ENCODE measurements at regions not wholly inside any gene's neighbourhood (a gene's known extent, or its start where the extent isn't known, plus 50 kb on each side); places are given as distances from the start of the nearest gene placed in this dataset.

GRCh38 chr19:30215248-30215647 lies 156.9 kb upstream of the ZNF536 start:
- DNase-seq (ENCODE audit: low spot score), result no peak

DNA sequence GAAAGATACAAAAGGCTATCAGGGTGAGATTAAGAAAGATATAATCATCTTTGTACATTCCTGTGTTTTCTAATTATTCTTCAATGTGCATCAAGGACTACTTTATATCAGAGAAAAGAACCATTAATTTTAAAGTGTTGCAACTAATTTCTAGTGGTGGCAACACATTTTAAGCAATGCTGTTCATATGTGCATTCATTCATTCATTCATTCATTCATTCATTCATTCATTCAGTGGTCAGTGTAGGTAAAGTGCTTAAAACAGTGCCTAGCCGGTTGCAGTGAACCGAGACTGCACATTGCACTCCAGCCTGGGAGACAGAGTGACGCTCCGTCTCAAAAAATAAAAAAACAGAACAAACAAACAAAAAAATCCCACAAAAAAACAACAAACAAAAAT lies 155.7 kb upstream of the ZNF536 start:
- DNase-seq (ENCODE audit: low spot score), result no peak

DNA sequence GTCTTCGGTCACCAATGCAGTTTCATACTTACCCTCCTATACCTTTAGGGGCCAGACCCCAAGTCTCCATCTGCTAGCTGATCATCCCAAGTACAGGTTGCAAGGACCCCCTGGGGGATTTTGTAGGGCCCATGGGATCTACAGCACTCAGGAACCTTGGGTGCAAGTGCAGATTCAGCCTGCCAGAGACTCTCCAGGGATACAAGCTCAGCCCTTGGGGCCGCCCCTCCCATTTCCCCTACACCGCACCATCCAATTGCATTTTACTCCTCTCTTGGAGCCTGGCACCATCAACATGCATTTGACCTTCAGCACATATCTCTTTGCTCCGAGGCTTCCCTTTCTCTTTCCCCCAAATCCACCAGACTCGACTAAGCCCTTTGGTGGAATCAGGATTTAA lies 154.7 kb upstream of the ZNF536 start:
- DNase-seq (ENCODE audit: low spot score), result no peak

- no peak for DNase-seq (ENCODE audit: low spot score)
Measured at GRCh38 chr19:30219702-30220101, 152.5 kb upstream of the ZNF536 start.

GRCh38 chr19:30221176-30221575 lies 151.0 kb upstream of the ZNF536 start:
- no peak for DNase-seq (ENCODE audit: low spot score)

DNA sequence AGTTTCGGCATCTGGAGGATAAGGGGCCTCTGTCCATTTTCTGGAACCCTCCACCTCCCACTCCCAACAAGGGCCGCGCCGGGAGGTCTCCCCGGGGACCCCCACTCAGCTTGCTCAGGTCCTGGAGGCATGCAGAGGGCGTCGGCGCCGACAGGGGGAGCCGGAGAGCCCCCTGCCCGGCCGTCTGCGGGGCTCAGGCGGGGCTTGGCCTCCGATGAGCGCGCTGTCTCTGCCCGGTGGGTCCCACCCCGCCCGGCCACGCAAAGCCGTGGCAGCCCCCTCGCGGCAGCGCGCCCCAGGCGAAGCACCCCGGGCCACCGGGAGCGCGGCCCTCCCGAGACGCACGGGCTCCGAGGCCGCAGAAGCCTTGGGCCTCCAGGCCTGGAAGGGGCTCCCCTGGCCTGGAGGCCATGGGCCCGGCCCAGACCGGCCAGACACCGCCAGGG lies 149.7 kb upstream of the ZNF536 start:
- DNase-seq (ENCODE audit: low spot score), result no peak

DNA sequence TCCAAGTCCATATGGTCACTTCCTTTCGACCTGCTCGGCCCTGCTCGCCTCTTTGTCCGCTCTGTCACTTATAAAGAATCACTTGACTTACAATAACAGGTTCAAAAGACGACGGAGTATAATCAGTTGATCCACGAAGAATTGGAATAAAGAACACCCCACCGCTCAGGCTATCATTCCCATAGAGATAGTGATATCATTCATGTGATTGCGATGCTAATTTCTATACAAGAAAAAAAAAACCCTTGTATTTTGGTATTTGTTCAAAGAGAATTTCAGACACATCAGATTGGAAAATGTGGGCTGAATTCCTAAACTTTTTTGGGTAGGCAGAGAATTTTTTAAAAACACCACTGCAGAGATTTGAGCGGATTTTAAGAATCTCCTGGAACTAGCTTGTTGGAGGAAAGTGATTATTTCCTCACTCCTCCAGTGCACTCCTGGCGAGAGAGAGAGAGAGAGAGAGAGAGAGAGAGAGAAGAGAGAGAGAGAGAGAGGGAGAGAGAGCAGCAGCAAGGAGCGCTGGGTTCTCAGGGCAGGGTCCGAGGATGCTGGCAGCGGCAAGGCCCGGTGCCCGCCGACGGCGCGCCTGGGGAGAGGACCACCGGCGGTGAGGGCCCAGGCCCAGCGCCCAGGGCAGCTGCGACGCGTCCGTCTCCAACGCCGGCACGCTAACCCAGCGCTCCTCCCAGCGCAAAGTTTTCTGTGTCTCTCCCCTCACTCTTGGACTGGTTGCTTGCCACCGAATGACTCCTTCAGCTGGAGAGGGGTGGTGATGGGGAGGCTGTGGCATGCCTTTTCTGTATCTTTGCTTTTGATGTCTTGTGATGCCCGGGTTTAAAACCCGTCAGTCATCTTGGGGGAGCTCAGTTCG lies 149.0 kb upstream of the ZNF536 start:
- DNase-seq (ENCODE audit: low spot score), result no peak

- no peak for DNase-seq (ENCODE audit: low spot score)
Measured at GRCh38 chr19:30223866-30224688, 148.1 kb upstream of the ZNF536 start.

- no peak for DNase-seq (ENCODE audit: low spot score)
Measured at GRCh38 chr19:30224689-30225606, 147.2 kb upstream of the ZNF536 start.

DNA sequence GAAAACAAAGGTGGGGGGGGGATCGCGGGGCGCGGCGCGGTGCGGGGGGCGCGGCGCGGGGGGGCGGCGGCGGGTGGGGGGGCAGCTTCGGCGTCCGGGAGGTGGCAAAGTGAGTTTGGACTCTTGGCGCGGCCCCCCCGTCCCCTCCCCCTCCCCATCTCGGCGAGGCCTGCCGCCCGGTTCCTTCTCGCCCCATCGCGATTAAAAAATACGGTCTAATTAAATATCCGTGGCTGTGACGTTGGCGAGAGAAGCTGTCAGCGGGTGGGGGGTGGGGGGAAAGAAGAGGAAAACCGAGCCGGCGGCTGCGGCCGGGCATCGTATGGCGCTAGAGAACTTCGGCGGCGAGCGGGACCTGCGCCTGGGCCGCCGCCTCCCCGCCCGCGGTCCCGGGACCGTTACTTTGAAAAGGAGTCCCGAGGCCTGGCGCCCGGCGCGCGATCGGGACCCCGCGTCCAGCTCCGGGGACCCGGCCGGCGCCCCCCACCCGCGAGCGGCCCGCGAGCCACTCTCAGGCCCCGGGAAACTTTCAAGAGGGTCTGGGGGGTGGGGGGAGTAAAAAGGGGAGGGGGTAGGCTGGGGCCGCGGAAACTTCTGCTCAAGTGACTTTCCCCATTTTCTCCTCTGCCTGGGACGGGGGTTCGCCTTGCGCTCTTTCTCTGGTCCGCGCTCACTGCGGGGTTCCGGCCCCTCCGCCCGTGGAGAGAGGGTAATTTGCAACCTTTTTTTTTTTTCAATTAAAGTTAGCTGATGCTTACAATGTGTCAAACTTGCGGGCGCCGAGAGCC lies 146.3 kb upstream of the ZNF536 start:
- no peak for DNase-seq (ENCODE audit: low spot score)

- no peak for DNase-seq (ENCODE audit: low spot score)
Measured at GRCh38 chr19:30226464-30227011, 145.6 kb upstream of the ZNF536 start.

DNA sequence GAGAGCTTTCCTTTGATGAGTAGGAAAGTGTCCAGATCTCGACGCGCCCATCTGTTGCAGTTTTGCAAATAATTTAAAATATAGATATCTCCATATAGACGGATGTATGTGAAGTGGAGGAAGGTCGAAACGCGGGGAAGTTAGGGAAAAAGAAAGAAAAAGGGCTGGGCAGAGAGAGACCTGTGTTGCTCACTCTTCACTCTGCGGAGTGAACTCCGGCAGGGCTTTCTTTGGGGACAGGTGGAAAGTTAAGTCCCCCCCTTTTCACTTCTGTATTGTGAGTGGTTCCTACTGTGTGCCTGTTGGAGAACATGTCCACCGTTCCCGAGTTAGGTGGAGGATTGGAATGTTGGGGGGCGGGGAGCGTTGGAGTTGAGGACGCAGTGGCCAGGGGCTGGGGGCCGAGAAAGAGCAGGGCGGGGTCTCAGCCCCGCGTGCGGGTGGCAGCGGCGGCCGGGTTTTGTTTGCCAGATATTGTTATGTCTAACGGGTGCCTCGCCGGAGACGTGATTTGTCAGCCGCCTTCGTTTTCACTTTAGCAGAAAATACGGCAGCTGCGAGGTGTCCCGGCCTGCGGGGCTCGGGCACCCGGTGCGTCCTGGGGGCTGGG lies 145.1 kb upstream of the ZNF536 start:
- no peak for DNase-seq (ENCODE audit: low spot score)

- DNase-seq (ENCODE audit: low spot score), result no peak
Measured at GRCh38 chr19:30227661-30228112, 144.5 kb upstream of the ZNF536 start.

DNA sequence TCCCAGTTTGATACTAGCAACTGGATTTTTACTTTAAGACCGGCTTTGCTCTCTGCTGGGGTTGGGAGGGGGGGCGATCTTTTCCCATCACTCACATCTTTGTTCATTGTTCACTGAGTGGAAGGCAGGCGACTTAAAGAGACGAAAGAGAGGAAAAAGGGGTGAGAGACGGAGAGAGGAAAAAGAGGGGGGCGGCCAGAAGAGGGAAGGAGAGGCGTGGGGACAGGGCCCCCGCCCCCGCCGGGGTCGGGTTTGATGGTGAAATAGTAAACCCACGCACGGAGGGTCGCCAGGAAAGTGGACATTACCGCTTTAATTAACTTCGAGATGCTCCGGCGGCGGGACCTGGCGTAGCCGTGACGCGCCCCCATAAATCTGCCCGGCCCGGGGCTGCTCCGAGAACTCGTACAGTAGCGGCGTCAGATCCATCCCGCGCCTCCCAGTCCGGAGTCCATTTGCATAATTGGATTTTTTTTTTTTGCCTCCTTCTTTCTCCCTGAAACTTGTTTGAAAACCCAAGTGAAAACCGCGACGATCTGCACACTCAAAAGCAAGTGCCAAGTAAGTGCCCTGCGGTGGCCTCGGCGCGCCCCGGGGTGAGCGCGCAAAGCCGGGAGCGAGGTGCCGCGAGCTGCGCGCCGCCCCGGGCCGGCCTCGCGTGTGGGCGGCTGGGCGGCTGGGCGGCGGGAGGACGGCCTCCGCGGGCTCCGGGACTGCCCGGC lies 143.9 kb upstream of the ZNF536 start:
- no peak for DNase-seq (ENCODE audit: low spot score)

DNA sequence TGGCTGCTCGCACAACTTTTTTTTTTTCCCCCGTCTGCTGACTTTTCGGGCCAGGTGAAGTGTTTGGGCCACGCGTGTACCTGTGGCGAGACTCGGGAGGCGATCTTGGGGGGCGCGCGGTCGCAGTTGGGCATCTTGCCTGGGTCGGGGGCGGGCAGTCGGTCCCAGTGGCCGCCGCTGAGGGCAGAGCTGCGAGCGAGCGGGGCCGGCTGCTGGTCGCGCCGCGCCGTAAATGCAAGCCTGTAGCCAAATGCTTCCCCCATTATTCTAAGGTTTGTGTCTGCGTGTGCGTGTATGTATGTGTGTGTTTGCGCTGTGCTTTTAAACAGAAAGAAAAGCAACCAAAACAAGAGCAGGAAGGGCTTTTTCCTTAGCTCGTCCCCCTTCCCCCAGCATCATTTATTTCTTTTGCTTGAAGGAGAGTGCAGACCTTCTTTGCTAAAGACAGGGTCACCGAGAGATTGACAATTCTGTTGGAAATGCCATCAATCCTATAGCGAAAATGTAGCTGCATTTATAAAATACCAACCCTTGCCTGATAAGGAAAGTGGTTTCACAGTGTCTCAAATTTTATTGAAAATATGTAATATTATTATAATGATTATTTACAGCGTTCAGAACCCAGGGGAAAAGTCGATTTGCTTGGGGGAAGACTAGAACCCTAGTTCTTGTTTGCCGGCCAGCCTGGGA lies 143.2 kb upstream of the ZNF536 start:
- no peak for DNase-seq (ENCODE audit: low spot score)

DNA sequence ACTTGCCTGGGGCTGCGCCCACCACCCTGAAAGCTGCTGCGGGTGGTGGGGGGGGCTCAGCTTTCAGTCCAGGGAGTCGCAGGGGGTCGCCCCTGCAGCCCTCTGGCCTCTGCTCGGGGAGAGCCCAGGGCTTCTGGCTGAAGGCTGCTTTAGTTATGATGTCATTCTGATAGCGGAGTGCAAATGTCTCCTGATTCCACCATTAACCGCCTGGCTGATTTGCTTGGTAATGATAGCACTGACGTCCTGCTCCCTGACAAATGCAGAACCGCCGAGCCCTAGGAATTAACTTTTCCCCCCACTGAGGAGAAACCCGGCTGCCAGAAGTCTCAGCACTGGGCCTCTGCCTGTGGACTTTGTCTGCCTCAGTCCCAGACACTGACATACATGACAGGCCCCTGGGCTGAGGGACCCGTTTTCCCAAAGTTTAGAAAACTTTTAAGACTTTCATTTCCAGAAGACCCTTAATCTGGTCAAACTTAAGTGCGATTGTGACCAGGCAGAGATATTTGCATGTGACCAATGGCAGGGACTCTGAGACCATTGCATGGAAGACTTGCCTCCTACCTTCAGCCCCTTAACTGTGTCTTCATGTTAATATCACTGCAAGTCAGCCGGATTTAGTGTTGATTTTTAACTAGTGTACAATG lies 142.5 kb upstream of the ZNF536 start:
- DNase-seq (ENCODE audit: low spot score), result no peak

- DNase-seq (ENCODE audit: low spot score), result no peak
Measured at GRCh38 chr19:30231408-30232318, 140.5 kb upstream of the ZNF536 start.
